HG02798 (cell line): ENCODE measurements at regions not wholly inside any gene's neighbourhood (a gene's known extent, or its start where the extent isn't known, plus 50 kb on each side); places are given as distances from the start of the nearest gene placed in this dataset.
"Not testable (repeated sequence)": the region's sequence is repeated elsewhere in the genome, so short reads cannot be mapped to it uniquely, and the experiment has no call there.

Source experiments
- ATAC-seq: cut with Tn5 transposase; IDR thresholded peaks from one replicate; pipeline ENCODE4 v1.9.1; 2021; ENCODE audit warnings: mild to moderate bottlenecking; ENCODE audit not compliant: unreplicated experiment, poor library complexity

DNA sequence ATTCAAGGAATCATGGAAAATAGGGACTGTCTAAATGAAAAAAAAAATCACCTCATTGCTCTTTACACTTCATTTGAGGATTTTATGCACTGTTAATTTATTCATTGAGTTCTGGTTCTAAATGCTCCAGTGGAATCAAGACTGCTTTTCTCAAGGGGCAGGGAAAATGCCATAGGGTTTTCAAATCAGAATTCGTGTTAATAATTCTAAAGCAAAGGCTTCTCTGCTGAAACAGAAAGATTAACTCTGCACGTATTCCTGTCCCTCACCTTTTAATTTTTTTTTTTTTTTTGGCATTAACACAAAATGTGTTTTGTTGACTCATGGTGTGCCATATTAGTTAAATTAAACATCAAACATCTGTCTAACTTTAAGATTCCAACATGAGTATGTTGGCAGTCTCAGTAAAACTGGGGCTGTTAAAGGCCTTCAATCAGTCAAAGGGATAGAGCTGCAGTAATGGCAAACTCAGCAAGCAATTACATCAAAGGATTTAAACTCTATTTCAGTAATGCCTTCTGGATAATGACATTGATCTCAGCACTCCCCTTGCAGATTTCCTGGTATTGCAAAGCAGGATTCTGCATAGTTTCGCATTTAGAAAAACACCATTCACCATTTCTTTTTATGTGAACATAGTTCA is 878.1 kb downstream of the RAPGEF2 start:
- no peak for ATAC-seq

DNA sequence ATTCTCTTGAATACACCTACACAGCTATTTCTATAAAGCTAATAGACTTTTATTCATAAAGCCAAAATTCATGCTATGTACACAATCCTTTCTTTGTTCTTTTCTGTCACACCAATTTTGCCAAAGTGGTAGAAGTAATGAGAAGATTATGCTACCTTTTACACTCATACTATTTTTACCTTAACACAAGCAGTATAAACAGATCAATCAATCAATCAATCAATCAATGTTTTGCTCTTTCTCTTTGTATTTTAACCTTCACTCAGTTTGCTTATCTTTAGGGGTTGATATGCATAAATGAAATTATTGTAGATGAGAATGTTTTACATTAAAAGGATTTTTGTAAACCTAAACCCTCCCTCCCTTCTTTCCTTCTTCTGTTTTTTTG is 878.6 kb downstream of the RAPGEF2 start:
- no peak for ATAC-seq

DNA sequence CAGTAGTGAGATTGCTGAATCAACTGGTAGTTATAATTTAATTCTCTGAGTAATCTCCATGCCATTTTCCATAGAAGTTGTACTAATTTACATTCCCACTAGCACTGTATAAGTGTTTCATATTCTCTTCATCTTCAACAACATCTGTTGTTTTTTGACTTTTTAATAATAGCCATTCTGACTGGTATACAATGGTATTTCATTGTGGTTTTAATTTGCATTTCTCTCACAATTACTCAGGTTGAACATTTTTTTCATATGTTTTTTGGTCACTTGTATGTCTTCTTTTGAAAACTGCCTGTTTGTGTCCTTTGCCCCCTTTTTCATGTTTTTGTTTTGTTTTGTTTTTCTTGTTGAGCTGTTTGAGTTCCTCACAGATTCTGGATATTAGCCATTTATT is 880.2 kb downstream of the RAPGEF2 start:
- no peak for ATAC-seq

DNA sequence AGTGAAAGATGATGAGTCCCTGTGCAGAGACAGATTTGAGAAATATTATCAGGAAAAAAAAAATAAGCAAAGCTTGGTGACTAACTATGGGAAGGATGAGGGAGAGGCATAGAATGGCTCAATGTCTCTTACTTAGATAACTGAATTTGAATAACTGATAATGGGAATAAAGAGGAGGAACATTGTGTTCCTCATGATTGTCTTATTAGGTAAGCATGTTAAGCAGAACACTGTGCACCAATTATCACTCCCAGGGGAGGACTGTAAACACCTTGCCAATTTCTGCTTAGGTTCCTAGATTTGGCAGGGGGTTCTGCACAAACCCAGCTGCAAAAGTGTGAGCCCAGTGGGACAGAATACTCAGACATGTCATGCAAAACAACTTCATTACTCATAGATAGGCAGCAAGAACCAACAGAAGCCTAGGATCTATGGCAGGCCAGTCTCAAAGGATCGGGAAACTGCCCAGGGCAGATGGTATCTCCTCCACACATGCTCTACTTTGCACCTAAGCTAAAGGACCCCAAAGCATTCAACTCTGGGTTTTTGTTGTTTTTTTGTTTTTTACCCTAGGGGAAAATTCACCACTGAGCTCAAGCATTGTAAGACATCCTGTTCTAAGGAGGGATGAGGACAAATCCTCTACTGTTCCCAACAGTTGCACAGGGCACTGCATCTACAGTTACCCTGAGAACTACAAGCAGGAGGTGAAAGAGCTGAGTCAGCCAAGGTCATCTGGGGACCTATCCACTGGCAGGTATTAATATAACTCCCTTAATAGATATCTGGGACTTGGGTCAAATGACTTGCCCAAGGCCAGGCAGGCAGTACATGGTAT is 907.0 kb downstream of the RAPGEF2 start:
- no peak for ATAC-seq

DNA sequence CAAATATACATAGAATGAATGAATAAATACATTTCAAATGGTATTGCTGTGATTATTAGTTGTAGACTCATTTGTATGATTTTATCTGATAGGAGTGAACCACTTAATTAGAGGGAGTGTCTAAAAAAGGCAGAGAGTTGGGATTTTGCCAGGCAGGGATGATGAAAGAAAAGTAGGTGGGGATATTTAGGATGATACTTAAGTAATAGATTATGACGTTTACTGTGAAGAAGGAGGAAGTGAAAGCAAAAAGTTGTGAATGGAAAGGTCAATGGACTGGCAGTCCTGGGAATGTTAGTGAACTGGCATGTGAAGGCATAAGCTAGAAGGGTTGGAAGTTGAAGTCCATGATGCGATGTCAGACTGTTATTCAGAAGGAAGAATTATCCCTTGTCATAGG is 917.1 kb downstream of the RAPGEF2 start:
- ATAC-seq = no peak

DNA sequence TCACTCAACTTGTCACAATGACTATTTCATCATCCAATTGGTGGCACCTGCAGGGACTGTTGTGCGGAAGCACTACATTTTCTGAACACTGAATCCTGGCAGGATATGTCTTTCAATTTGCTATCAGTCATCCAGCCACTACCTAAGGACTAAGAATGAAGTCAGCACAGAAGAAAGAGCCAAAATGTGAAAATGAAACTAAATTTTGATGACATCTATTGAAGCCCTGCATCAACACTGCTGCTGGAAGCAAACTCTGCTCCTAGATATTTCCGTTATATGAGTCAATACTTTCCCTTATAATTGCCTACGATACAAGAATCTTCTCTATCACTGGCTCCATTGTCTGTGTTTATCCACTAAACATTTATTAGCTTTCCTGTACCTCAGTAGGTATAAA is 917.9 kb downstream of the RAPGEF2 start:
- ATAC-seq = no peak

DNA sequence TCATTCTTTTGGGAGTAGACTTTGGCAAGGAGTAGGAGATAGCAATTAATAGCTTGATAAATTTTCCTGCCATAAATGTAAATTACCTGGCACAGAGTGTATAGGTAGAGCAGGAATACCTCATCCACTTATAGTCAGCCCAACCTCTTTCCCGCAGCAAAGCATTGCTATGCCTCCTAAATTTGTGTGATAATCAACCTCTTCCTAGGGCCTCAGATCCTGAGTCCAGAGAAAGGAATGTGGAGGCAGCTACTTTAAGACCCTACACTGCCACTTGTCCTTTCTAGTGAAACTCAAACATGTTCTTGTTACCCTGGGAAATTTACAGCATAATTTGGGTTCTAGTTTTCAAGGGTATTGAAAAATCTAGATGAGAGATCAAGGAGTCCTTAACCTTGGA is 919.0 kb downstream of the RAPGEF2 start:
- no peak for ATAC-seq

DNA sequence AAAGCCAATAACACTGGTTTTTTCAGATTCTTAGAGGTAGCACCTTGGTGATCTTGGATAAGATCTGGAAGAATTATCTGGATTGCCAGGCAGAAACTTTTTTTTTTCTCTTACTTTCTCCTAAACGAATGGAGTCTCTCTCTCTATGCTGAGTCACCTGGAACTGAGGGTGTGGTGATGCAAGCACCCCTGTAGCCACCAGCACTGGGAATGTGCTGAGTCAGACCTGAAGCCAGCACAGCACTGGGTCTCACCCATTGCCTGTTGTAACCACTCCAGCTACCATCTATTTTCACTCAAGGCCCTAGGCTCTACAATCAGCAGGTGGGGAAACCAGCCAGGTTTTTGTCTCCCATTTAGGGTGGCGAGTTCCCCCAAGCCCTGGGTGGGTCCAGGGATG is 923.8 kb downstream of the RAPGEF2 start:
- ATAC-seq = no peak

DNA sequence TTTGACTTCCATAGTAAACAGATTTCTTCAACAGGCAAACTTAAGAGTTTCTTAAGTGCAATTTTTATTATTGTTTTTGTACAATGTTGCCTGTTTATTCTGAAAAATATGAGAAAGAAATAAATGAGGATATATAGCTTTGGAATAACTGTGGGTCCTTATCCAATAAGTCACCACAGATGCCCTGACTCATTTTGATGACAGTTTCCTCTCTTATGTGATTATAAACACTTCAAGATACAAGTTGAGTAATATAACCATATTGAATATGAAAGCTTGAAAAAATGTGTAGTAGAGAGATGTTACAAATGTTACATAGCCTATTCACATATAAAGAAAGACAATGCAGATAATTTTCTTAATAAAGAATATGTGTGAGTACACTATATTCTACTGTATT is 931.6 kb downstream of the RAPGEF2 start:
- ATAC-seq = no peak

DNA sequence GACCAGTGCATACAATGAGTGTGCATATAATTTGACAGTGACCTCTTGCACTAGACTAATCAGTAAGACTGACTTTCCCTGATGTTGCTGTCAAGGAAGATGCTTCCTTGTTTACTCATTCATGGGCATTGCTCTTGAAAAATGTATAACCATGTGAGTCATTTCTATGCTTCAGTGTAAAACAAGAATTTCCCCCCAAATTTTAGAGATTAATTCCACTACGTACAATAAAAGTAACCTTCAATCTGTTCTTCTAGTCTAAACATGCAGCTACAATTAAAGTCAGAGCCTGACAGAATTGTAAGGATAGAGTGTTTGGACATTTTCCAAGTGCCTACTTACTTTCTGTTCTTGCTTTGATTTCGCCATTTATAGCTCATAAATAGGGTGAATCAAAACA is 935.7 kb downstream of the RAPGEF2 start:
- ATAC-seq = no peak

DNA sequence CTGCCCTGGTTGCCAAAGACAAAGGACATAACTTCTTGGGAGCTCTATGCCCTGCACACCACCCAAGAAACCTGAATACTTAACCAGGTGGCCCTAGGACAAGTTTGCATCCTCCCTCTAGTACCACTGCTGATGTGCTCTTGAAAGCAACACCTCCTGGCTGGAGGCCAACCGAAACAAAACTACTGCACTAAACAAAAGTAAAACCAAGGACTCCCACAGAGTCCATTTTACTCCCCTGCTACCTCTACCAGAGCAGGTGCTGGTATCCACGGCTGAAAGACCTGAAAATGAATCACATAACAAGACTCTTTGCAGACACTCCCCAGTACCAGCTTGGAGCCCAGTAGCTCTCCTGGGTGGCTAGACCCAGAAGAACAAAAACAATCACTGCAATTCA is 941.8 kb downstream of the RAPGEF2 start:
- no peak for ATAC-seq

DNA sequence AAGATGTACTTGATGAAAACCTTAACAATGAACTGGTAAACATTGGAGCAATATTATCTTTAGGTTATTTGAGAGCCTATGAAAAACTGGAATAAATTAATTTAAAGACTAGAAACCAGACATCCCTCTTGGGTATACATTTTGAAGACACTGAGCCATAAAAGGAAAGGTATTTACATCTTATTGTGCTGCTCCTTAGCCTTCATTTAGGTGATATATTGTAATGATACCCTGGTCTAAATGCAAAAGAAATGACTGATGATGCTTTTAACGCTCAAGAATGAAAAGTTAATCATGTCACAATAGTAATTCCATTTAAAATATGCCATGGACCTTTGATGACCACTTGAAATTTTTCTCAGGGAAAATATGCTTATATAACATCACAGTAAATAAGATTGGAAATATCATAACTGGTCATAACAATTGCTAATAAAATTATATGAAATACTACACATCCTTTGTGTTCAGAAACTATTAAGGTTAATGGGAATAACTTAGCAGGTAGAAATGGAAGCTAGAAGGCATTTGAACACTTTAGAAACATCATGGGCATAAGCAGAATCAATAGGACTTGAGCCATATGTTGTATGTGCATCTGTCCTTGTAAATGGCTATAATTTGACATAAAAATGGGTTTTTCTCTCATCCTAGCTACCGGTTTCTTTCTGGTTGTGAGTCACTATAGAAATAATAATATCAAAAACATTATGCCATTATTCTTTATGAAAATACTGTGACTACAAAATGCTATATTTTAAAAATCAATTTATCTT is 979.7 kb downstream of the RAPGEF2 start:
- no peak for ATAC-seq

DNA sequence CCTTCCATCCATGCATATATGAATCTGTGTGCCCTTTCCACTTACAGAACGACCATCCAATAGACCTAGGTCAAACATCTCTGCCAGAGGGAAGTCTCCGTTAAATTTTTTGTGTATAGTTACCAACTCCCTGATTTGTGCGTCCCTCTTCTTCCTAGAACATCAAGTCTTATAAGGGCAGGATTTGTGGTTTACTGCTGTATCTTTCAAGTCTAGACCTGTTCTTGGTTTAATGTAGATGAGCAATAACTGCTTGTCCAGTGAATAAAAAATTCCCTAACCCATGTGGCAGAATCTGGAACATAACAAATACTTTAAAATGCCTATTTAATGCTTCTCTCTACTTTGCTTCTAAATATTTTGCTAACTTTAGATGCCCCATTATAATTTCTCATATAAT is 988.8 kb downstream of the RAPGEF2 start:
- no peak for ATAC-seq

DNA sequence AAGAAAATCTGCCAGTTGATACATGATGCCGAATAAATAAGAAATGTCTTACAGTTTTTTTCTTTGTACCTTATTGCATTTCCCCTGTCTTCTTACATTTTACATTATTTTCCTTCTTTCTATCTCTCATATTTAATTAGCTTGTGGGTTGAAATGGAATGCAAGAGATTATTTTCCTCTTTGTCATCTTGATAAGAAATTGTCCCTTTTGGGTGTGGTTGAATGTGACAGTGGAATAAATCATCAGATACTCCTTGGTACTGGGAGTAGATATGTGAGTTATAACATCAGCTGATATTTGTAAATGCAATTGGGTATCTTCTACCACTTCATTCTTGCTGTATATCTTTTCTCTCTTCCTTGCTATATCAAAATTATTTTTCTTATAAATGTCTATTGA is 997.4 kb downstream of the RAPGEF2 start:
- no peak for ATAC-seq

DNA sequence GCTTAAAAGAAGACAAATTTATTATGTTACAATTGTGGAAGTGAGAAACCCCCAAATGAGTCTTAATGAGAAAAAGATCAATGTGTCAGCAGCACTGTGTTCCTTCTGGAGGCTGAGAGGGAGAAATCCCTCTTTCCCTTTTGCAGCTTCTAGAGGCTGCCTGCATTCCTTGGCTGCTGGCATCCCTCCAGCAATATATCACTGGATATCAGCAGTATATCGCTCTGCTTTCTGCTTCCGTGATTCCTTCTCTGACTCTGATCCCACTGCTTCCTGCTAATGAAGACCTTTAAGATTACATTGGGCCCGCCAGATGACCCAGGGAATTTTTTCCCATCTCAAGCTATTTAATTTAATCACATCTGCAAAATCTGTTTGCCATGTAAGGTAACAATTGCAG is 1008.0 kb downstream of the RAPGEF2 start:
- no peak for ATAC-seq

DNA sequence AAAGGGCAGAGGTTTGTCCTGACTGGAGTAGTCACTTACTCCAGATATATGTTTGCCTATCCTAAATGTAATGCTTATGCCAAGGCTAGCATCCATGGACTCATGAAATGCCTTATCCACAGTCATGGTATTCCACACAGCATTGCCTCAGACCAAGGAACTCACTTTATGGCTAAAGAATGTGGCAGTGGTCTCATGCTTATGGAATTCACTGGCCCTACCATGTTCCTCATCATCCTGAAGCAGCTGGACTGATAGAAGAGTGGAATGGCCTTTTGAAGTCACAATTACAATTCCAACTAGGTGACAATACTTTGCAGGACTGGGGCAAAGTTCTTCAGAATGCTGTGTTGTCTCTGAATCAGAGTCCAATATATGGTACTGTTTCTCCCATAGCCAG is 1014.8 kb downstream of the RAPGEF2 start:
- no peak for ATAC-seq

DNA sequence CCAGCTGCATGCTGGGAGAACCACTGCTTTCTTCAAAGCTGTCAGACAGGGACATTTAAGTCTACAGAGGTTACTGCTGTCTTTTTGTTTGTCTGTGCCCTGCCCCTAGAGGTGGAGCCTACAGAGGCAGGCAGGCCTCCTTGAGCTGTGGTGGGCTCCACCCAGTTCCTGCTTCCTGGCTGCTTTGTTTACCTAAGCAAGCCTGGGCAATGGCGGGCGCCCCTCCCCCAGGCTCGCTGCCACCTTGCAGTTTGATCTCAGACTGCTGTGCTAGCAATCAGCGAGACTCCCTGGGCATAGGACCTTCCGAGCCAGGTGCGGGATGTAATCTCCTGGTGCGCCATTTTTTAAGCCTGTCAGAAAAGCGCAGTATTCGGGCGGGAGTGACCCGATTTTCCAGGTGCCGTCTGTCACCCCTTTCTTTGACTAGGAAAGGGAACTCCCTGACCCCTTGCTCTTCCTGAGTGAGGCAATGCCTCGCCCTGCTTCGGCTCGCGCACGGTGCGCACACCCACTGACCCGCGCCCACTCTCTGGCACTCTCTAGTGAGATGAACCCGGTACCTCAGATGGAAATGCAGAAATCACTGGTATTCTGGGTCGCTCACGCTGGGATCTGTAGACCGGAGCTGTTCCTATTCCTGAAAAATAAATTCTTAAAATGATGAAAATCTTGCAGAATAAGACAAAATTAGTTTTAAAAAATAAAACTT is 1022.9 kb downstream of the RAPGEF2 start:
- ATAC-seq = not testable (repeated sequence)

DNA sequence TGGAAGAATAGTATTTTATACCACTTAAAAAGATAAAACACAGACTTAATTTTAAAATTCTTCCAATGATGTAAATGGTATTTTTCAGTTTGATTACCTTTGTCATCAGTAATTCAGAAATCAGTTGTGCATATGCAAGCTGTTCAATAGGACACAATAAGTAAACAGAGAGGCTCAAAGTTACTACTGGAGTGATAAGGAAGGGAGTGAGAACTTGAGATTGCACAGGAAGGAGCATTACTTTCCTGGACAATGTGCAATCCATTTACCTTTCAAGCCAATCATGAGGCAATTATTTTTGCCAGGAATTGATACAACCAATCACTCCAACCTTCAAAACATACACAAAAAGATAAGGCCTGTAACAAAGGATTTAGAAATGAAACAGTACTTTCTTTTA is 1024.3 kb downstream of the RAPGEF2 start:
- ATAC-seq = no peak

DNA sequence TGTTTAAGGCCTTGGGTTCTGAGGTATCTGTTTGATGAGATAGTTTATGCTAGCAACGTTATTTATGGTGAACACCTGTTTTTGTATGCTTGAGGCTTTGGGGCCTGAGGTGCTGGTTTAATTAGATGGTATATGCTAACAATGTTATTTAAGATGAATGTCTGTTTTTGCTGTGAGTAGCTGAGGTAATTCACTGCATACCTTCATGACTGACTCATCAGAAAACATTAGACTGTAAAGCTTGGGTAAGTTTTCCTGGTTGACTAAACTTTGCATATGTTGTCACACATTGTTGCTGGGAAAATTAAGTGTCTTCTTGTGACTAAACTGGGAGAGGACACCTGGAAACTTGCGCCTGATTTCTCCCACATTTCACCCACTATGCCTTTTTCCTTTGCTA is 1026.6 kb downstream of the RAPGEF2 start:
- no peak for ATAC-seq

DNA sequence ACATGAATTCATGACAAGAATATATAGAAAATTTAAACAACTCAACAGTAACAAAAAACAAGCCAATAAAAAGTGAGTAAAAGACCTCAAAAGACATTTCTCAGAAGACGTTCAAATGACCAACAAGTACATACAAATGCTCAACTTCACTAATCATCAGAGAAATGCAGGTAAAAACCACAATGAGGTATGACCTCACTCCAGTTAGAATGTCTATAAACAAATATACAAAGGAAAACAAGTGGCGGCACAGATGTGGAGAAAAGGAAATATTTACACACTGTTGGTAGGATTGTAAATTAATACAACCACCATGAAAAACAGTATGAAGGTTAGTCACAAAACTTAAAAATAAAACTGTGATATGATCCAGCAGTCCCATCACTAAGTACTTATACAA is 1033.1 kb downstream of the RAPGEF2 start:
- no peak for ATAC-seq

DNA sequence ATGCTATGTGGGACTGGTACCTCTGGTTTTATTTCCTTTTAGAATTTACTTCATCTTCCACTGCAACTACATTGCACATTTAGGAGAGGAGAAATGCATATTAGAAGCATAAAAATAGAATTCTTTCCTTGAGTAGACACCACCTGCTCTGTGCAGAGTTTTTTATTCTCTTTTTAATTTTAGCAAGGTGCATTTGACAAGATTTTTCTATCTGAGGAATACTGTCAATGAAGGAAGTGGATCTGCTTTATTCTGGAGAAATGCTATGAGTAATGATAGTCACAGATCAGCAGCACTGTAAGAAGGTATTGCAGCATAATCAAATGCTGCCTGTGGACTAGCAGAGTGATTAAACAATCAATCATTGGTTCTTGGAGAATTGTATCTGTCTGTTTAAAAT is 1038.3 kb downstream of the RAPGEF2 start:
- no peak for ATAC-seq
